IMR-90 (cell line): ENCODE measurements at regions not wholly inside any gene's neighbourhood (a gene's known extent, or its start where the extent isn't known, plus 50 kb on each side); places are given as distances from the start of the nearest gene placed in this dataset.

ENCODE experiments used
- ATAC-seq: fragments of 200-7000 bp; cut with Tn5 transposase; 2 replicates; pipeline ENCODE4 v1.9.1; 2020; ENCODE audit warnings: low read depth, mild to moderate bottlenecking, moderate library complexity
- BruUV-seq: library from RNA; stranded (reverse); fragments of 400-500 nt; replicated peaks from 2 replicates; lab custom pipeline; 2021; lab: Mats Ljungman, UMichigan
- CTCF ChIA-PET: fragments of 300-600 bp; formaldehyde crosslinking; extraction: SDS; loops from one replicate; lab custom pipeline; 2021; ENCODE audit warnings: antibody characterized with exemption; lab: Yijun Ruan, JAX
- POLR2A ChIA-PET: fragments of 300-600 bp; sonication (Branson Sonifier 250); formaldehyde crosslinking; loops from one replicate; lab custom pipeline; 2022; ENCODE audit warnings: antibody characterized with exemption; ENCODE audit not compliant: unreplicated experiment; lab: Charles Lee
- DNase-seq: peaks from one replicate; pipeline ENCODE4 v3.0.0; 2013
- H2AFZ ChIP-seq: replicated peaks from 2 replicates; pipeline ENCODE3; 2013; ENCODE audit warnings: low read length, mild to moderate bottlenecking; ENCODE audit not compliant: poor library complexity
- H2AK5ac ChIP-seq: 2 replicates; pipeline ENCODE4 v1.6.1; 2013; ENCODE audit warnings: low read depth, low read length, inconsistent platforms
- H2AK9ac ChIP-seq: replicated peaks from 2 replicates; pipeline ENCODE3; 2013; ENCODE audit warnings: mild to moderate bottlenecking, low read depth, low read length, moderate library complexity; ENCODE audit not compliant: poor library complexity
- H2BK120ac ChIP-seq: 2 replicates; pipeline ENCODE4 v1.6.1; 2013; ENCODE audit warnings: low read depth, low read length, inconsistent platforms
- H2BK15ac ChIP-seq: 3 replicates; pipeline ENCODE4 v1.6.1; 2013; ENCODE audit warnings: low read depth, low read length, inconsistent platforms
- H2BK20ac ChIP-seq: 2 replicates; pipeline ENCODE4 v1.6.1; 2013; ENCODE audit warnings: low read depth, mild to moderate bottlenecking, inconsistent platforms, low read length, moderate library complexity
- H2BK5ac ChIP-seq: 2 replicates; pipeline ENCODE4 v1.6.1; 2013; ENCODE audit warnings: mild to moderate bottlenecking, low read depth, low read length, inconsistent platforms; ENCODE audit not compliant: poor library complexity, severe bottlenecking
- H3K14ac ChIP-seq: replicated peaks from 2 replicates; pipeline ENCODE4 v1.6.1; 2013; ENCODE audit warnings: low read depth, low read length, inconsistent platforms
- H3K18ac ChIP-seq: 2 replicates; pipeline ENCODE4 v1.6.1; 2013; ENCODE audit warnings: low read depth, low read length, control low read depth
- H3K23ac ChIP-seq: 2 replicates; pipeline ENCODE4 v1.6.1; 2013; ENCODE audit warnings: low read depth, low read length, inconsistent platforms
- H3K27ac ChIP-seq: 2 replicates; pipeline ENCODE4 v1.5.1; 2013; ENCODE audit warnings: mild to moderate bottlenecking, control low read depth, low read length; ENCODE audit not compliant: insufficient read depth
- H3K27me3 ChIP-seq: 2 replicates; pipeline ENCODE4 v1.6.1; 2013; ENCODE audit warnings: low read length; ENCODE audit not compliant: control insufficient read depth, insufficient read depth
- H3K36me3 ChIP-seq: 2 replicates; pipeline ENCODE4 v1.6.1; 2013; ENCODE audit warnings: low read length, mixed read lengths; ENCODE audit not compliant: control insufficient read depth, insufficient read depth
- H3K4ac ChIP-seq: 2 replicates; pipeline ENCODE4 v1.6.1; 2013; ENCODE audit warnings: low read depth, low read length, inconsistent platforms
- H3K4me1 ChIP-seq: 2 replicates; pipeline ENCODE4 v1.6.1; 2013; ENCODE audit warnings: low read length, mixed read lengths; ENCODE audit not compliant: control insufficient read depth, insufficient read depth
- H3K4me2 ChIP-seq: 2 replicates; pipeline ENCODE4 v1.6.1; 2013; ENCODE audit warnings: low read depth, mild to moderate bottlenecking, control low read depth, low read length, moderate library complexity
- H3K4me3 ChIP-seq: 2 replicates; pipeline ENCODE4 v1.5.1; 2013; ENCODE audit warnings: low read depth, mild to moderate bottlenecking, control low read depth, low read length, moderate library complexity; ENCODE audit not compliant: insufficient read depth
- H3K56ac ChIP-seq: 2 replicates; pipeline ENCODE4 v1.6.1; 2013; ENCODE audit warnings: low read length, inconsistent platforms; ENCODE audit not compliant: insufficient read depth; ENCODE audit errors: extremely low read depth
- H3K79me1 ChIP-seq, 2 experiments: 2 replicates each; pipeline ENCODE4 v1.6.1; 2013; ENCODE audit warnings: low read length in 2 of 2, inconsistent platforms in 1 of 2, low read depth in 1 of 2
- H3K9ac ChIP-seq: 2 replicates; pipeline ENCODE4 v1.6.1; 2013; ENCODE audit warnings: low read depth, low read length, control low read depth
- H3K9me1 ChIP-seq: 2 replicates; pipeline ENCODE4 v1.6.1; 2013; ENCODE audit warnings: low read length, inconsistent platforms; ENCODE audit not compliant: insufficient read depth
- H3K9me3 ChIP-seq: 2 replicates; pipeline ENCODE4 v1.6.1; 2013; ENCODE audit warnings: low read length; ENCODE audit not compliant: control insufficient read depth, insufficient read depth
- H4K20me1 ChIP-seq: 2 replicates; pipeline ENCODE4 v1.6.1; 2013; ENCODE audit warnings: low read length, inconsistent platforms; ENCODE audit not compliant: insufficient read depth
- H4K5ac ChIP-seq: 2 replicates; pipeline ENCODE4 v1.6.1; 2013; ENCODE audit warnings: mild to moderate bottlenecking, low read depth, low read length, control low read depth
- H4K8ac ChIP-seq, 2 experiments: 2 replicates each; pipeline ENCODE4 v1.6.1; 2013; ENCODE audit warnings: low read depth in 2 of 2, low read length in 2 of 2, control low read depth in 1 of 2, inconsistent platforms in 1 of 2
- H4K91ac ChIP-seq: 2 replicates; pipeline ENCODE4 v1.6.1; 2013; ENCODE audit warnings: low read depth, low read length, inconsistent platforms; ENCODE audit not compliant: insufficient read depth
- BHLHE40 ChIP-seq: fragments of 150-350 bp; IDR thresholded peaks from 2 replicates; pipeline ENCODE4 v1.6.1; 2016; ENCODE audit warnings: mild to moderate bottlenecking, low read depth, low read length
- CEBPB ChIP-seq: IDR thresholded peaks from 2 replicates; pipeline ENCODE4 v1.6.1; 2012; ENCODE audit warnings: low read depth, low read length, improper control_type of control experiment
- CHD1 ChIP-seq: IDR thresholded peaks from 2 replicates; pipeline ENCODE4 v1.6.1; 2012; ENCODE audit warnings: low read depth, low read length, improper control_type of control experiment
- FOS ChIP-seq: fragments of 150-350 bp; IDR thresholded peaks from 2 replicates; pipeline ENCODE4 v1.6.1; 2016; ENCODE audit warnings: low read depth, low read length
- MAFK ChIP-seq: IDR thresholded peaks from 2 replicates; pipeline ENCODE4 v1.6.1; 2012; ENCODE audit warnings: low read depth, low read length, improper control_type of control experiment
- MAZ ChIP-seq: IDR thresholded peaks from 2 replicates; pipeline ENCODE4 v1.6.1; 2012; ENCODE audit warnings: low read depth, mild to moderate bottlenecking, low read length, improper control_type of control experiment, moderate library complexity, borderline replicate concordance
- MXI1 ChIP-seq: IDR thresholded peaks from 2 replicates; pipeline ENCODE4 v1.6.1; 2012; ENCODE audit warnings: low read depth, mild to moderate bottlenecking, low read length, moderate library complexity, borderline replicate concordance
- NFE2L2 ChIP-seq: fragments of 150-350 bp; IDR thresholded peaks from 2 replicates; pipeline ENCODE4 v1.6.1; 2016; ENCODE audit warnings: low read depth, mild to moderate bottlenecking, low read length
- POLR2A ChIP-seq: IDR thresholded peaks from 2 replicates; pipeline ENCODE4 v1.6.1; 2012; ENCODE audit warnings: mild to moderate bottlenecking, low read depth, low read length
- RAD21 ChIP-seq: IDR thresholded peaks from 2 replicates; pipeline ENCODE4 v1.6.1; 2012; ENCODE audit warnings: low read length, improper control_type of control experiment
- RCOR1 ChIP-seq: IDR thresholded peaks from 2 replicates; pipeline ENCODE4 v1.6.1; 2012; ENCODE audit warnings: mild to moderate bottlenecking, low read length, improper control_type of control experiment; ENCODE audit not compliant: insufficient replicate concordance
- RFX5 ChIP-seq: IDR thresholded peaks from 2 replicates; pipeline ENCODE4 v1.8.0; 2012; ENCODE audit warnings: low read depth, mild to moderate bottlenecking, low read length, moderate library complexity
- SMC3 ChIP-seq: fragments of 150-350 bp; IDR thresholded peaks from 2 replicates; pipeline ENCODE4 v1.6.1; 2016; ENCODE audit warnings: low read depth, mild to moderate bottlenecking, antibody characterized with exemption, low read length, moderate library complexity
- WGBS, 2 experiments: methylation state at CpG; one replicate each; pipeline versions ENCODE4 v1.1.5 to v1.1.7; 2013; ENCODE audit warnings: missing lambda C conversion rate in 2 of 2; ENCODE audit not compliant: insufficient read length in 1 of 2; ENCODE audit errors: extremely low coverage in 2 of 2; 5-methylcytosine and 5-hydroxymethylcytosine counted together
- dilution Hi-C: fragments of 300-500 bp; cut with HindIII; formaldehyde crosslinking; loops from one replicate; pipeline ENCODE4 v1.14.3; 2018; ENCODE audit warnings: low sequenced_read_pairs; ENCODE audit not compliant: unreplicated experiment
- in situ Hi-C: fragments of 300-500 bp; cut with MboI; formaldehyde crosslinking; loops from 3 replicates; pipeline ENCODE4 v1.14.3; 2019; ENCODE audit warnings: low sequenced_read_pairs, inconsistent platforms, mixed read lengths
- intact Hi-C: fragments of 100-400 bp; cut with micrococcal nuclease; formaldehyde crosslinking; loops from 2 replicates; pipeline ENCODE4 v1.10.0; 2022
- TF ChIP-seq, protein P1 (sequence below): fragments of 150-350 bp; IDR thresholded peaks from 2 replicates; pipeline ENCODE4 v1.6.1; 2016; ENCODE audit warnings: low read depth, mild to moderate bottlenecking, low read length, moderate library complexity, borderline replicate concordance
- TF ChIP-seq, protein P2 (sequence below): conservative IDR thresholded peaks from 2 replicates; pipeline ENCODE4 v1.5.1; 2012; ENCODE audit warnings: mild to moderate bottlenecking, low read depth, low read length, improper control_type of control experiment
- TF ChIP-seq, protein P3 (sequence below): fragments of 150-350 bp; IDR thresholded peaks from 2 replicates; pipeline ENCODE4 v1.6.1; 2017; ENCODE audit warnings: mild to moderate bottlenecking, antibody characterized with exemption, low read length, low read depth

DNA sequence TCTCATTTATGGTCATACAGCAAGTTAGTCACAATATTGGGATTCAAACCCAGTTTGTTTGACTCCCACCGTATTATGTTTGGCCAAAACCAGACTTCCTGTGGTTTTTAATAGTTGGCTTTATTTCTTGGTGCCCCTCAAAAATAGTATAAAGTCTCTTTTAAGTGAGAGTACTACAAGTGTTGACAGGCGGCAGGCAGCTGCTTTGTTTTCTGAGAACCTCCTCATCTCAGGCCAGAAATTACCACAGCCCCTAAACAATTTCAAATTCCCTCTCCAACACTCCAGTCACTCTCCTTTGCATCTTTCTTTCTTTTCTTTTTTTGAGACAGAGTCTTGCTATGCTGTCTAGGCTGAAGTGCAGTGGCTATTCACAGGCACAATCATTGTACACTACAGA is 121.5 kb downstream of the POLR2M start:
- POLR2A ChIA-PET: no interaction called here

More for the DNA sequence above, 121.5 kb downstream of the POLR2M start:
- H2AK9ac ChIP-seq: no peak overlapping the region
- no peak overlapping the region for H3K23ac ChIP-seq
- H3K18ac ChIP-seq: no peak overlapping the region
- DNase-seq (no peak), ATAC-seq (no peak)
- no peak overlapping the region for H3K4me3 ChIP-seq
- no TSS peak for BruUV-seq
- no peaks in the 10 kb centered on the region for H3K79me1 ChIP-seq
- TF ChIP-seq, protein P1, sequence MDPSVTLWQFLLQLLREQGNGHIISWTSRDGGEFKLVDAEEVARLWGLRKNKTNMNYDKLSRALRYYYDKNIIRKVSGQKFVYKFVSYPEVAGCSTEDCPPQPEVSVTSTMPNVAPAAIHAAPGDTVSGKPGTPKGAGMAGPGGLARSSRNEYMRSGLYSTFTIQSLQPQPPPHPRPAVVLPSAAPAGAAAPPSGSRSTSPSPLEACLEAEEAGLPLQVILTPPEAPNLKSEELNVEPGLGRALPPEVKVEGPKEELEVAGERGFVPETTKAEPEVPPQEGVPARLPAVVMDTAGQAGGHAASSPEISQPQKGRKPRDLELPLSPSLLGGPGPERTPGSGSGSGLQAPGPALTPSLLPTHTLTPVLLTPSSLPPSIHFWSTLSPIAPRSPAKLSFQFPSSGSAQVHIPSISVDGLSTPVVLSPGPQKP: no peak
- TF ChIP-seq CHD1 (no peak), NFE2L2 (no peak), RCOR1 (no peak), RAD21 (no peak), FOS (no peak), BHLHE40 (no peak), MAFK (no peak), MXI1 (no peak), POLR2A (no peak), RFX5 (no peak), MAZ (no peak), SMC3 (no peak), CEBPB (no peak)
- TF ChIP-seq, protein P2, sequence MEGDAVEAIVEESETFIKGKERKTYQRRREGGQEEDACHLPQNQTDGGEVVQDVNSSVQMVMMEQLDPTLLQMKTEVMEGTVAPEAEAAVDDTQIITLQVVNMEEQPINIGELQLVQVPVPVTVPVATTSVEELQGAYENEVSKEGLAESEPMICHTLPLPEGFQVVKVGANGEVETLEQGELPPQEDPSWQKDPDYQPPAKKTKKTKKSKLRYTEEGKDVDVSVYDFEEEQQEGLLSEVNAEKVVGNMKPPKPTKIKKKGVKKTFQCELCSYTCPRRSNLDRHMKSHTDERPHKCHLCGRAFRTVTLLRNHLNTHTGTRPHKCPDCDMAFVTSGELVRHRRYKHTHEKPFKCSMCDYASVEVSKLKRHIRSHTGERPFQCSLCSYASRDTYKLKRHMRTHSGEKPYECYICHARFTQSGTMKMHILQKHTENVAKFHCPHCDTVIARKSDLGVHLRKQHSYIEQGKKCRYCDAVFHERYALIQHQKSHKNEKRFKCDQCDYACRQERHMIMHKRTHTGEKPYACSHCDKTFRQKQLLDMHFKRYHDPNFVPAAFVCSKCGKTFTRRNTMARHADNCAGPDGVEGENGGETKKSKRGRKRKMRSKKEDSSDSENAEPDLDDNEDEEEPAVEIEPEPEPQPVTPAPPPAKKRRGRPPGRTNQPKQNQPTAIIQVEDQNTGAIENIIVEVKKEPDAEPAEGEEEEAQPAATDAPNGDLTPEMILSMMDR: no peak
- TF ChIP-seq, protein P3, sequence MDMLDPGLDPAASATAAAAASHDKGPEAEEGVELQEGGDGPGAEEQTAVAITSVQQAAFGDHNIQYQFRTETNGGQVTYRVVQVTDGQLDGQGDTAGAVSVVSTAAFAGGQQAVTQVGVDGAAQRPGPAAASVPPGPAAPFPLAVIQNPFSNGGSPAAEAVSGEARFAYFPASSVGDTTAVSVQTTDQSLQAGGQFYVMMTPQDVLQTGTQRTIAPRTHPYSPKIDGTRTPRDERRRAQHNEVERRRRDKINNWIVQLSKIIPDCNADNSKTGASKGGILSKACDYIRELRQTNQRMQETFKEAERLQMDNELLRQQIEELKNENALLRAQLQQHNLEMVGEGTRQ: no peak
- no peaks in the 10 kb centered on the region for H3K4me1 ChIP-seq
- CTCF ChIA-PET: no interaction called here
- no peak overlapping the region for H3K14ac ChIP-seq
- no peak overlapping the region for H4K8ac ChIP-seq
- H3K36me3 ChIP-seq: no peaks in the 10 kb centered on the region
- H3K9me3 ChIP-seq: no peaks in the 10 kb centered on the region
- dilution Hi-C loops: no loop called here
- no peak overlapping the region for H4K91ac ChIP-seq
- no peak overlapping the region for H3K9ac ChIP-seq
- no peak overlapping the region for H2AK5ac ChIP-seq
- H2BK120ac ChIP-seq: no peak overlapping the region
- no peak overlapping the region for H2BK15ac ChIP-seq
- peaks cover 2% of the 10 kb centered on the region; the same call in 1 of the 2 replicates for H3K27me3 ChIP-seq
- in situ Hi-C loops: no loop called here
- no peak overlapping the region for H3K4ac ChIP-seq
- H2AFZ ChIP-seq: no peak overlapping the region
- H3K4me2 ChIP-seq: no peak overlapping the region
- no peaks in the 10 kb centered on the region for H3K9me1 ChIP-seq
- H4K5ac ChIP-seq: no peak overlapping the region
- H3K56ac ChIP-seq: no peak overlapping the region
- WGBS, 2 experiments: no CpG with 5 or more reads among the region's 2 CpGs
- no peak overlapping the region for H3K27ac ChIP-seq
- intact Hi-C loops: no loop called here
- H4K20me1 ChIP-seq: no peaks in the 10 kb centered on the region
- no peak overlapping the region for H2BK20ac ChIP-seq
- H2BK5ac ChIP-seq: no peak overlapping the region
